ENCODE measurements at regions not wholly inside any gene's neighbourhood (a gene's known extent, or its start where the extent isn't known, plus 50 kb on each side); places are given as distances from the start of the nearest gene placed in this dataset.

- TF ChIP-seq CTCF (IDR thresholded peaks at IDR 0.05) (no peak), POLR2A (IDR thresholded peaks at IDR 0.05) (no peak)
Observed at GRCh38 chr1:221576268-221576667, 165.6 kb downstream of the DUSP10 start.

All from testis (tissue), 2 donors.